ENCODE measurements at regions not wholly inside any gene's neighbourhood (a gene's known extent, or its start where the extent isn't known, plus 50 kb on each side); places are given as distances from the start of the nearest gene placed in this dataset.
"Not testable (repeated sequence)": the region's sequence is repeated elsewhere in the genome, so short reads cannot be mapped to it uniquely, and the experiment has no call there.

DNA sequence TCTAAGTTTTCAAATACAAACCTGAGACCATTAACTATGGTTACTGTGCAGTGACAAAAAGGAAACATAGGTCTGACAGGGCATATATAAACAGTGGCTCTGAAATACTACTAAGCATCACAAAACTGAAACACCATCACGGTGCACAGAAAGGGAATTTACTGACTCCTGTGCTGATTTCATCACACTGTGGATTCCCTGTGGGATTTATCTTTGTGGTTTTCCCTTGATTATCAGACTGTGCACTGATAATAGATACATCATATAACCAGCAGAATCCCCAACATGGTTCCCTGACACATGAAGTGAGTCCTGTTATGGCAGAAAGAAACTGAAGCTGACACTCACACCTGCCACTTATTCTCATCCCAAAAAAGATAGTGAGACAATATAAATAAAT lies 676.3 kb upstream of the KCND2 start:
- Histone ChIP-seq H3K4me3 (ENCODE audit: low read depth in 1 of 3, low read length in 3 of 3) (no peak overlapping the region), H3K9me3 (ENCODE audit: control insufficient read depth in 2 of 2, insufficient read depth in 1 of 2, low read depth in 1 of 2, low read length in 1 of 2) (no peaks in the 10 kb centered on the region), H3K4me1 (ENCODE audit: control insufficient read depth in 3 of 3, insufficient read depth in 2 of 3, low read depth in 1 of 3, low read length in 2 of 3) (no peaks in the 10 kb centered on the region), H3K36me3 (ENCODE audit: control insufficient read depth in 3 of 3, insufficient read depth in 2 of 3, low read depth in 1 of 3, low read length in 3 of 3) (no peaks in the 10 kb centered on the region), H3K27ac (ENCODE audit: low read depth in 1 of 3, low read length in 2 of 3) (no peak overlapping the region), H3K27me3 (ENCODE audit: control insufficient read depth in 3 of 3, insufficient read depth in 3 of 3, low read length in 3 of 3) (no peaks in the 10 kb centered on the region)
- DNase-seq = no peak
- WGBS, 3 donors = 59 to 78% (median 67%) methylated on average over 1 of the region's 1 CpG
- FAIRE-seq = no peak

DNA sequence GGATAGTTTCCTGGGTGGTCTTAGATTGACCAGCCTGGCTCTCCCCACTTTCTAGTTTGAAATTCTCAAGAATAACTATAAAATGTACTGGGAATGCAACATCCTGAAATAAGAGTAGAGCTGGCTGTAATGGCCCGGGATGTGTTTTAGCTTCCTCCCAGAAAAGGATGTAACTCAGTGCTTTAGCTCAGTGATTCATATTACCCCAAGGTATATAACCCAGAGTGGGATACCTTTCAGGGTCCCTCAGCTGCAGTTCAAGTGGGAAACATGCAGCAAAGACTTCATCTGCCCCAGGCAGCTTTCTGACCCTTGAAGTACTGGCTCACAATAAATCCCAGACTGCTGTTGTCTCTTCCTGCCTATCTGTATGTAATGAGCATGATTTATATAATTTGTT lies 666.7 kb upstream of the KCND2 start:
- no peak overlapping the region for H3K27ac ChIP-seq (ENCODE audit: low read depth in 1 of 3, low read length in 2 of 3)
- no peaks in the 10 kb centered on the region for H3K4me1 ChIP-seq (ENCODE audit: control insufficient read depth in 3 of 3, insufficient read depth in 2 of 3, low read depth in 1 of 3, low read length in 2 of 3)
- FAIRE-seq (no peak), DNase-seq (no peak)
- peaks cover 0 to 7% of the 10 kb centered on the region in 2 donors for H3K9me3 ChIP-seq (ENCODE audit: control insufficient read depth in 2 of 2, insufficient read depth in 1 of 2, low read depth in 1 of 2, low read length in 1 of 2)
- 70 to 94% (median 92%) methylated on average over 1 of the region's 1 CpG for WGBS, 3 donors
- no peaks in the 10 kb centered on the region for H3K27me3 ChIP-seq (ENCODE audit: control insufficient read depth in 3 of 3, insufficient read depth in 3 of 3, low read length in 3 of 3)
- H3K36me3 ChIP-seq (ENCODE audit: control insufficient read depth in 3 of 3, insufficient read depth in 2 of 3, low read depth in 1 of 3, low read length in 3 of 3) = no peaks in the 10 kb centered on the region
- H3K4me3 ChIP-seq (ENCODE audit: low read depth in 1 of 3, low read length in 3 of 3) = no peak overlapping the region

DNA sequence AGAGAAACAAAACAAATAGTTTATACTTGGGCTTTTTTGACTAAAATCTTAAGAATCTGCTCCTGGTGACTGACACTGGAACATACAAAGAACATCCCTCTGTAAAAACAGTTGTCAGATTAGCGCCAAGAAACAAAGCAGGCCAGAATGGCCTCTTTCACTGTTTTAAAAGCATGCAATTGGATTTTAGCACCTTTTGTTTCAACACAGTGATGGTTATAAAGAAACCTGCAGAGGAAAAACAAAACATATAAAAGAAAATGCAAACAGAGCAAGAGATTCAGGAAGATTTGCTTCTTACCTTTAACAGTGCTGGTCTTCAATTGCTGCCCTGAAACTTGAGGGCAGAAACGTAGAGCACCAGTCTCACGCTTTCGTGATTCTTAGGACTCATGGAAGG lies 652.2 kb upstream of the KCND2 start:
- FAIRE-seq (no peak), DNase-seq (no peak)
- no peaks in the 10 kb centered on the region for H3K9me3 ChIP-seq (ENCODE audit: control insufficient read depth in 2 of 2, insufficient read depth in 1 of 2, low read depth in 1 of 2, low read length in 1 of 2)
- H3K4me1 ChIP-seq (ENCODE audit: control insufficient read depth in 3 of 3, insufficient read depth in 2 of 3, low read depth in 1 of 3, low read length in 2 of 3) = no peaks in the 10 kb centered on the region
- H3K27me3 ChIP-seq (ENCODE audit: control insufficient read depth in 3 of 3, insufficient read depth in 3 of 3, low read length in 3 of 3) = no peaks in the 10 kb centered on the region
- 64 to 75% (median 69%) methylated on average over 4 of the region's 4 CpGs for WGBS, 3 donors
- no peaks in the 10 kb centered on the region for H3K36me3 ChIP-seq (ENCODE audit: control insufficient read depth in 3 of 3, insufficient read depth in 2 of 3, low read depth in 1 of 3, low read length in 3 of 3)
- H3K4me3 ChIP-seq (ENCODE audit: low read depth in 1 of 3, low read length in 3 of 3) = no peak overlapping the region
- no peak overlapping the region for H3K27ac ChIP-seq (ENCODE audit: low read depth in 1 of 3, low read length in 2 of 3)

DNA sequence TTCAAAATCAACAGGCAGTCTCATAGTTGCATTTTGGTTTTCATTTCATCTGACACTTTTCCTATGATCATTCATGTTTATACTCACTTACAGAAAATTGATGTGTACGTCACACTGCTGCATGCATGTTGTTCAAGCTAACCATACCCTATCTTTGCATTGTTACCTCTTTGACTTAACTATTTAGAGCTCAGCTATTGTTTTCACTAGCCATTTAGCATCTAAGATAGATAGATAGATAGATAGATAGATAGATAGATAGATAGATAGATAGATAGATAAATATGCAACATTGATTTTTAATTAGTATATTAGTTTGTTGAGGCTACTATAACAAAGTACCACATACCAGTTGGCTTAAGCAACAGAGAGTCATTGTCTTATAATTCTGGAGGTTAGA lies 649.5 kb upstream of the KCND2 start:
- H3K27ac ChIP-seq (ENCODE audit: low read depth in 1 of 3, low read length in 2 of 3) = no peak overlapping the region
- no peak for FAIRE-seq
- H3K36me3 ChIP-seq (ENCODE audit: control insufficient read depth in 3 of 3, insufficient read depth in 2 of 3, low read depth in 1 of 3, low read length in 3 of 3) = no peaks in the 10 kb centered on the region
- 67 to 76% (median 70%) methylated on average over 1 of the region's 1 CpG for WGBS, 3 donors
- H3K27me3 ChIP-seq (ENCODE audit: control insufficient read depth in 3 of 3, insufficient read depth in 3 of 3, low read length in 3 of 3) = no peaks in the 10 kb centered on the region
- no peak for DNase-seq
- H3K4me3 ChIP-seq (ENCODE audit: low read depth in 1 of 3, low read length in 3 of 3) = no peak overlapping the region
- H3K4me1 ChIP-seq (ENCODE audit: control insufficient read depth in 3 of 3, insufficient read depth in 2 of 3, low read depth in 1 of 3, low read length in 2 of 3) = no peaks in the 10 kb centered on the region
- no peaks in the 10 kb centered on the region for H3K9me3 ChIP-seq (ENCODE audit: control insufficient read depth in 2 of 2, insufficient read depth in 1 of 2, low read depth in 1 of 2, low read length in 1 of 2)

DNA sequence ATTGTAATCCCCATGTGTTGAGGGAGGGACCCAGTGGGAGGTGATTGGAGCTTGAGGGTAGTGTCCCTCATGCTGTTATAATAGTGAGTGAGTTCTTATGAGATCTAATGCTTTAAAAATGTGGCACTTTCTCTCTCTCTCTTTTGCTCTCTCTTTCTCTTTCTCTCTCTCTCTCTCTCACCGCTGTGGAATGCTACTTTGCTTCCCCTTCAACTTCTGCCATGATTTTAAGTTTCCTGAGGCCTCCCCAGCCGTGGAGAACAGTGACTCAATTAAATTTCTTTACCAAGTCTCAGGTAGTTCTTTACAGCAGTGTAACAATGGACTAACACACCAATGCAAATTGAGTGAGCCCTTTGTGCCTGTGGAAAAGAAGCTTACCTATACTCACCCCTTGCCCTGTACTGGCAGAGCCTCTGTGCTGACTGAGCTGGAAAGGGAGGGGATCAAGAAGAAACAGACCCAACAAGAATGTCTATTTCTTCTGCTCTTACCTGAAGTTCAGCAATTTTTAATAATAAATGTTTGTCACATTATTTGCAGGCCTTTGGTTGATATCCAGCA lies 642.5 kb upstream of the KCND2 start:
- FAIRE-seq = no peak
- WGBS, 3 donors = 40 to 55% (median 40%) methylated on average over 2 of the region's 2 CpGs
- H3K9me3 ChIP-seq (ENCODE audit: control insufficient read depth in 2 of 2, insufficient read depth in 1 of 2, low read depth in 1 of 2, low read length in 1 of 2) = no peaks in the 10 kb centered on the region
- no peak overlapping the region for H3K4me3 ChIP-seq (ENCODE audit: low read depth in 1 of 3, low read length in 3 of 3)
- no peaks in the 10 kb centered on the region for H3K27me3 ChIP-seq (ENCODE audit: control insufficient read depth in 3 of 3, insufficient read depth in 3 of 3, low read length in 3 of 3)
- DNase-seq = no peak
- no peaks in the 10 kb centered on the region for H3K36me3 ChIP-seq (ENCODE audit: control insufficient read depth in 3 of 3, insufficient read depth in 2 of 3, low read depth in 1 of 3, low read length in 3 of 3)
- H3K4me1 ChIP-seq (ENCODE audit: control insufficient read depth in 3 of 3, insufficient read depth in 2 of 3, low read depth in 1 of 3, low read length in 2 of 3) = no peaks in the 10 kb centered on the region
- no peak overlapping the region for H3K27ac ChIP-seq (ENCODE audit: low read depth in 1 of 3, low read length in 2 of 3)

DNA sequence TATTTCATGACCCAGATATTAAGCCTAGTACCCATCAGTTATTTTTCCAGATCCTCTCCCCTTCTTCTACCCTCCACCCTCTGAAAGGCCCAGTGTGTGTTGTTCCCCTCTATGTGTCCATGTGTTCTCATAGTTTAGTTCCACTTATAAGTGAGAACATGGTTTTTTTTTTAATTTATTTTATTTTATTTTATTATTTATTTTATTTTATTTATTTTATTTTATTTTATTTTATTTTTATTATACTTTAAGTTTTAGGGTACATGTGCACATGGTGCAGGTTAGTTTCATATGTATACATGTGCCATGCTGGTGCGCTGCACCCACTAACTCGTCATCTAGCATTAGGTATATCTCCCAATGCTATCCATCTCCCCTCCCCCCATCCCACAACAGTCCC lies 639.2 kb upstream of the KCND2 start:
- not testable (repeated sequence) for H3K4me3 ChIP-seq (ENCODE audit: low read depth in 1 of 3, low read length in 3 of 3); H3K27me3 ChIP-seq (ENCODE audit: control insufficient read depth in 3 of 3, insufficient read depth in 3 of 3, low read length in 3 of 3); H3K27ac ChIP-seq (ENCODE audit: low read depth in 1 of 3, low read length in 2 of 3); H3K9me3 ChIP-seq (ENCODE audit: control insufficient read depth in 2 of 2, insufficient read depth in 1 of 2, low read depth in 1 of 2, low read length in 1 of 2); H3K4me1 ChIP-seq (ENCODE audit: control insufficient read depth in 3 of 3, insufficient read depth in 2 of 3, low read depth in 1 of 3, low read length in 2 of 3); DNase-seq; H3K36me3 ChIP-seq (ENCODE audit: control insufficient read depth in 3 of 3, insufficient read depth in 2 of 3, low read depth in 1 of 3, low read length in 3 of 3); FAIRE-seq
- 83 to 96% (median 88%) methylated on average over 2 of the region's 2 CpGs for WGBS, 3 donors

DNA sequence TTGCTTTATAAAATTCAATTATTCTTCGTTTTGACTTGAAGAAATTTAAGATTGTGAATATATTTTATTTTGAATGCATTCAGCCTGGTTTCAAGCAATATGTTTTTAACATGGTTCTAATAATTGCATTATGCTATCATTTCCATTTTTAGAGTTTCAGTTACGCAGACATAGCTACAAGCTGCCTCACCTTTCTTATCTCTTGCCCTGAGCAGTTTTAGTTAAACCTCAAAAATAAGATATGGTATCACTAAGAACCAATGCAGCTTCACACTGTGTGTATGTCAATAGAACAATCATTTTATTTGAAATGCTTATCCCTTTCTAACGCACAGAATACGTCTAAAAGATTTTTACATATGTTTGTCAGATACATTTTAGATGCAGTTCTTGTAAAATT lies 632.6 kb upstream of the KCND2 start:
- 40 to 68% (median 58%) methylated on average over 4 of the region's 4 CpGs for WGBS, 3 donors
- FAIRE-seq = no peak
- no peaks in the 10 kb centered on the region for H3K36me3 ChIP-seq (ENCODE audit: control insufficient read depth in 3 of 3, insufficient read depth in 2 of 3, low read depth in 1 of 3, low read length in 3 of 3)
- H3K27ac ChIP-seq (ENCODE audit: low read depth in 1 of 3, low read length in 2 of 3) = no peak overlapping the region
- H3K4me3 ChIP-seq (ENCODE audit: low read depth in 1 of 3, low read length in 3 of 3) = no peak overlapping the region
- no peaks in the 10 kb centered on the region for H3K4me1 ChIP-seq (ENCODE audit: control insufficient read depth in 3 of 3, insufficient read depth in 2 of 3, low read depth in 1 of 3, low read length in 2 of 3)
- no peak for DNase-seq
- H3K9me3 ChIP-seq (ENCODE audit: control insufficient read depth in 2 of 2, insufficient read depth in 1 of 2, low read depth in 1 of 2, low read length in 1 of 2) = peaks cover 0 to 3% of the 10 kb centered on the region in 2 donors
- H3K27me3 ChIP-seq (ENCODE audit: control insufficient read depth in 3 of 3, insufficient read depth in 3 of 3, low read length in 3 of 3) = no peaks in the 10 kb centered on the region

DNA sequence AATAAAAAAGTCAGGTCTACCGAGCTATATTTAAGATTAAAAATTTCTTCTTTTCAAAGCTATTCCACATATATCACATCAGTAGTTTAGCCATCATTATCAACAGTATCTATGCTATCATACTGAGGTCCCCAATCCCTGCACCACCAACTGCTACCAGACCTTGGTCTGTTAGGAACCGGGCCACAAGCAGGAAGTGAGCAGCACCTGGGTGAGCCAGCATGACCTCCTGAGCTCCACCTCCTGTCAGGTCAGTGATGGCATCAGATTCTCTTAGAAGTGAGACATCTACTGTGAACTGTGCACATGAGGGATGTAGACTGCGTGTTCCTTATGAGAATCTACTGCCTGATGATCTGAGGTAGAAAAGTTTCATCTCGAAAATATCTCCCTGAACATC lies 632.1 kb upstream of the KCND2 start:
- WGBS, 3 donors = 58 to 77% (median 71%) methylated on average over 4 of the region's 4 CpGs
- no peak overlapping the region for H3K27ac ChIP-seq (ENCODE audit: low read depth in 1 of 3, low read length in 2 of 3)
- no peaks in the 10 kb centered on the region for H3K27me3 ChIP-seq (ENCODE audit: control insufficient read depth in 3 of 3, insufficient read depth in 3 of 3, low read length in 3 of 3)
- no peak for FAIRE-seq
- no peaks in the 10 kb centered on the region for H3K36me3 ChIP-seq (ENCODE audit: control insufficient read depth in 3 of 3, insufficient read depth in 2 of 3, low read depth in 1 of 3, low read length in 3 of 3)
- H3K9me3 ChIP-seq (ENCODE audit: control insufficient read depth in 2 of 2, insufficient read depth in 1 of 2, low read depth in 1 of 2, low read length in 1 of 2) = peaks cover 0 to 3% of the 10 kb centered on the region in 2 donors
- H3K4me1 ChIP-seq (ENCODE audit: control insufficient read depth in 3 of 3, insufficient read depth in 2 of 3, low read depth in 1 of 3, low read length in 2 of 3) = no peaks in the 10 kb centered on the region
- no peak for DNase-seq
- no peak overlapping the region for H3K4me3 ChIP-seq (ENCODE audit: low read depth in 1 of 3, low read length in 3 of 3)

DNA sequence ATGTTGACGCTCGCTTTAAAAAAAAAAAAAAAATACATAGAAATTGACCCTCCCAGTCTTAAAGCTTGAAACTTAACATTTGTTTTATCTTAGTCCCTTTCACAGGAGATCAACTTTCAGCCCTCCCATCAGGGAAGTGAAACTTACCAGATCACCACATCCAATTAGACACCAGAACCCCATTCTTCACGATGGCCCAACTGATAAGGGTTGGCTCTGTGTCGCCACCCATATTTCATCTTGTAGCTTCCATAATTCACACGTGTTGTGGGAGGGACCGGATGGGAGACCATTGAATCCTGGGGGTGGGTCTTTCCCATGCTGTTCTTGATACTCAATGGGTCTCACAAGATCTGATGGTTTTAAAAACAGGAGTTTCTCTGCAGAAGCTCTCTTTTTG lies 629.4 kb upstream of the KCND2 start:
- peaks cover 0 to 3% of the 10 kb centered on the region in 2 donors for H3K9me3 ChIP-seq (ENCODE audit: control insufficient read depth in 2 of 2, insufficient read depth in 1 of 2, low read depth in 1 of 2, low read length in 1 of 2)
- no peak for DNase-seq
- no peaks in the 10 kb centered on the region for H3K4me1 ChIP-seq (ENCODE audit: control insufficient read depth in 3 of 3, insufficient read depth in 2 of 3, low read depth in 1 of 3, low read length in 2 of 3)
- 81 to 87% (median 83%) methylated on average over 6 of the region's 6 CpGs for WGBS, 3 donors
- no peak for FAIRE-seq
- no peaks in the 10 kb centered on the region for H3K27me3 ChIP-seq (ENCODE audit: control insufficient read depth in 3 of 3, insufficient read depth in 3 of 3, low read length in 3 of 3)
- no peak overlapping the region for H3K4me3 ChIP-seq (ENCODE audit: low read depth in 1 of 3, low read length in 3 of 3)
- H3K27ac ChIP-seq (ENCODE audit: low read depth in 1 of 3, low read length in 2 of 3) = no peak overlapping the region
- H3K36me3 ChIP-seq (ENCODE audit: control insufficient read depth in 3 of 3, insufficient read depth in 2 of 3, low read depth in 1 of 3, low read length in 3 of 3) = no peaks in the 10 kb centered on the region

All from small intestine (tissue), 7 donors.